Osteocyte (in vitro differentiated cells): ENCODE measurements at regions not wholly inside any gene's neighbourhood (a gene's known extent, or its start where the extent isn't known, plus 50 kb on each side); places are given as distances from the start of the nearest gene placed in this dataset.

ENCODE experiments used
- DNase-seq: peaks from one replicate; pipeline ENCODE4 v3.0.0; 2021; ENCODE audit warnings: mixed read lengths; ENCODE audit not compliant: unreplicated experiment; ENCODE audit errors: extremely low spot score
- H3K27ac Mint-ChIP-seq: one replicate; pipeline ENCODE4 v1.8.0; 2021; ENCODE audit warnings: mild to moderate bottlenecking, mixed read lengths; ENCODE audit not compliant: unreplicated experiment
- H3K27me3 Mint-ChIP-seq: one replicate; pipeline ENCODE4 v1.8.0; 2021; ENCODE audit warnings: mixed read lengths; ENCODE audit not compliant: unreplicated experiment
- H3K36me3 Mint-ChIP-seq: one replicate; pipeline ENCODE4 v1.8.0; 2021; ENCODE audit warnings: mixed read lengths; ENCODE audit not compliant: unreplicated experiment
- H3K4me1 Mint-ChIP-seq: one replicate; pipeline ENCODE4 v1.8.0; 2021; ENCODE audit warnings: mixed read lengths; ENCODE audit not compliant: unreplicated experiment
- H3K4me3 Mint-ChIP-seq: one replicate; pipeline ENCODE4 v1.8.0; 2021; ENCODE audit warnings: mild to moderate bottlenecking, moderate library complexity, mixed read lengths; ENCODE audit not compliant: unreplicated experiment
- H3K9me3 Mint-ChIP-seq: one replicate; pipeline ENCODE4 v1.8.0; 2021; ENCODE audit warnings: mixed read lengths; ENCODE audit not compliant: unreplicated experiment
- TF ChIP-seq, protein P1 (sequence below): fragments of 200-600 bp; sonication (generic); IDR thresholded peaks from 2 replicates; pipeline ENCODE4 v1.5.0; 2021; ENCODE audit warnings: antibody characterized with exemption, mild to moderate bottlenecking, moderate library complexity

DNA sequence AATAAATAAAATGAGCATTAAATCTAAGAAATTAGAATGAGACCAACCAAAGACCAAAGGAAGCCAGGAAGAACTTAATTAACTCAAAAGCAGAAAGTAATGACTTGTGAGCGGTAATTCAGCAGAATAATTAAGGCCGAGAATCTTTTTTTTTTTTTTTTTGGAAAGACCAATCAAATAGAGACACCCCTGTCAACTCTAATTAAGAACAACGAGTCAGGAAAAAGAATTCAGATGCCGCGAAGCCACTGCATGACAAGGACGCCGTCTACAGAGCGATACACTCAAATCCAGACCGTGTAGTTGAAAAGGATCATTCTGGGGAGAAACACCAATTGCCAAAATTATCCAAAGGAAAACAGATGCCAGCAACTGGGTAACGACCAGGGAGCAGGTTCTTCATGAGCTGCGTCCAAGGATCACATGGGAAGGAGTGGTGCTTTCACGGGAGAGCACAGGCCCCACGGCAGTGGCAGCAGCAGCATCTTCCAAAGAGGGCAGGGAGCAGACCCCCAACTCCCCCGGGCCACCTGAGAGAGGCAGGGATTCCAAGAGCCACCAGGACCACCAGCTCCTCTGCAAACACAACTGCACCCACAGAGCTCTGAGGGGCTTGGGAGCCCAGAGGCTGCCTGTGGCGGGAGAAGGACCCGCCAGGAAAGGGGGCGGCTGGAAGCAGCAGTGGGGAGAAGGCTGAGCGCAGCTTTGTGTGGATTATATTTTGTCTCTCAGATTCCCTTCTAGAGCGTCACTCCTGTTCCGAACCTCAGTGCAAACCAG lies 469.8 kb downstream of the BRD1 start:
- TF ChIP-seq, protein P1, sequence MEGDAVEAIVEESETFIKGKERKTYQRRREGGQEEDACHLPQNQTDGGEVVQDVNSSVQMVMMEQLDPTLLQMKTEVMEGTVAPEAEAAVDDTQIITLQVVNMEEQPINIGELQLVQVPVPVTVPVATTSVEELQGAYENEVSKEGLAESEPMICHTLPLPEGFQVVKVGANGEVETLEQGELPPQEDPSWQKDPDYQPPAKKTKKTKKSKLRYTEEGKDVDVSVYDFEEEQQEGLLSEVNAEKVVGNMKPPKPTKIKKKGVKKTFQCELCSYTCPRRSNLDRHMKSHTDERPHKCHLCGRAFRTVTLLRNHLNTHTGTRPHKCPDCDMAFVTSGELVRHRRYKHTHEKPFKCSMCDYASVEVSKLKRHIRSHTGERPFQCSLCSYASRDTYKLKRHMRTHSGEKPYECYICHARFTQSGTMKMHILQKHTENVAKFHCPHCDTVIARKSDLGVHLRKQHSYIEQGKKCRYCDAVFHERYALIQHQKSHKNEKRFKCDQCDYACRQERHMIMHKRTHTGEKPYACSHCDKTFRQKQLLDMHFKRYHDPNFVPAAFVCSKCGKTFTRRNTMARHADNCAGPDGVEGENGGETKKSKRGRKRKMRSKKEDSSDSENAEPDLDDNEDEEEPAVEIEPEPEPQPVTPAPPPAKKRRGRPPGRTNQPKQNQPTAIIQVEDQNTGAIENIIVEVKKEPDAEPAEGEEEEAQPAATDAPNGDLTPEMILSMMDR = no peak
- H3K9me3 Mint-ChIP-seq = no peaks in the 10 kb centered on the region
- DNase-seq = peak; percentile 62
- peaks cover 16% of the 10 kb centered on the region for H3K4me1 Mint-ChIP-seq
- no peaks in the 10 kb centered on the region for H3K27me3 Mint-ChIP-seq
- H3K36me3 Mint-ChIP-seq = no peaks in the 10 kb centered on the region
- H3K4me3 Mint-ChIP-seq = no peak overlapping the region
- H3K27ac Mint-ChIP-seq = no peak overlapping the region

DNA sequence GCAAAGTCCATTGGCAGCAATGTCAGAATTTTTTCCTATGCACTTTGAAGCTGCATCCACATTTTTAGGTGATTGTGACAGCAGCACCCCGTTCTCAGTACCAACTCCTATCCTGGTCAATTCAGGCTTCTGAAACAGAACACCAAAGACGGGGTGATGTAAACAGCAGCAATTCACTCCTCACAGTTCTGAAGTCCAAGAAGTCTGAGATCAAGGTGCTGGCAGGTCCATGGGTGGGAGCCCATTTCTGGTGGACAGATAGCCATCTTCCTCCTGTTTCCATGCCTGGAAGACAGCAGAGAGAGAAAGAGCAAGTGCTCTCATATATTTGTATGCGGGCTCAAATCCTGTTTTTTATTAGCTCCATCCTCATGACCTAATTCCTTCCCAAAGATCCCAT lies 471.2 kb downstream of the BRD1 start:
- Mint-ChIP-seq H3K27me3 (no peaks in the 10 kb centered on the region), H3K4me3 (no peak overlapping the region), H3K9me3 (no peaks in the 10 kb centered on the region), H3K4me1 (peaks cover 20% of the 10 kb centered on the region), H3K36me3 (no peaks in the 10 kb centered on the region), H3K27ac (no peak overlapping the region)
- DNase-seq = peak; percentile 54
- TF ChIP-seq, protein P1 = no peak

DNA sequence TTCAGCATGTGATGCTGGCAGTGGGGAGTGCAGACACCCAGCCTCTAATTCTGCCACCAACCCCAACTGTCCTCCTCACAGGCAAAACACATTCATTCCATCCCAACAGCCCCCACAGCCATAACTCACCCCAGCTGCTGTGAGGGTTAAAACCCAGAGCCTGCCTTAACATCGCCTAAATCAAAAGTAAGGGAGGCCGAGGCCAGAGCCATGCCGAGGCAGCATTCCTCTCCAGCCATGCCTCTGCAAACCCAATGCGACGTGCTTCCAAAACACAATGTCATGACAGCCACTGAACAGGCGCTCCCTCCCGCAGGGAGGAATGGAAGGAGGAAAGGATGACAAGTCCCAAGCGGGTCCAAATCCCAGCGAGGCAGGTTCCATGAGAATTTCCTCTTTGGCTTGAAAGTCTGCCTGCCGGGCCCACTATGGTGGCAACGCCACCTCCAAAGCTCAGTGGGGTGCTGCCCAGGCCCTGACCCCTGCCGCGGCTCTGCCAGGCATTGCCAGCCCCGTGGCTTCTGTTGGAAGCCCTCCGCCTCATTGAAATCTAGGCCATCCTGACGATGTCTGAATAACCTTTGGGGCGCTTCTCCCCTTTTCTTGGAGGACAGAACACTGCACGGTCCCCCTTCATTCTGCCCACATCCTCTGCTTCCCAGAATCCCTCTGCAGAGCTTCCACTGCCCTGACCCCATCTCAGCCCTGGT lies 472.3 kb downstream of the BRD1 start:
- peak; percentile 79 for DNase-seq
- H3K36me3 Mint-ChIP-seq = no peaks in the 10 kb centered on the region
- TF ChIP-seq, protein P1 = no peak
- H3K27ac Mint-ChIP-seq = peak overlapping the region; percentile 72
- H3K4me1 Mint-ChIP-seq = peaks cover 23% of the 10 kb centered on the region
- H3K27me3 Mint-ChIP-seq = no peaks in the 10 kb centered on the region
- no peak overlapping the region for H3K4me3 Mint-ChIP-seq
- no peaks in the 10 kb centered on the region for H3K9me3 Mint-ChIP-seq

DNA sequence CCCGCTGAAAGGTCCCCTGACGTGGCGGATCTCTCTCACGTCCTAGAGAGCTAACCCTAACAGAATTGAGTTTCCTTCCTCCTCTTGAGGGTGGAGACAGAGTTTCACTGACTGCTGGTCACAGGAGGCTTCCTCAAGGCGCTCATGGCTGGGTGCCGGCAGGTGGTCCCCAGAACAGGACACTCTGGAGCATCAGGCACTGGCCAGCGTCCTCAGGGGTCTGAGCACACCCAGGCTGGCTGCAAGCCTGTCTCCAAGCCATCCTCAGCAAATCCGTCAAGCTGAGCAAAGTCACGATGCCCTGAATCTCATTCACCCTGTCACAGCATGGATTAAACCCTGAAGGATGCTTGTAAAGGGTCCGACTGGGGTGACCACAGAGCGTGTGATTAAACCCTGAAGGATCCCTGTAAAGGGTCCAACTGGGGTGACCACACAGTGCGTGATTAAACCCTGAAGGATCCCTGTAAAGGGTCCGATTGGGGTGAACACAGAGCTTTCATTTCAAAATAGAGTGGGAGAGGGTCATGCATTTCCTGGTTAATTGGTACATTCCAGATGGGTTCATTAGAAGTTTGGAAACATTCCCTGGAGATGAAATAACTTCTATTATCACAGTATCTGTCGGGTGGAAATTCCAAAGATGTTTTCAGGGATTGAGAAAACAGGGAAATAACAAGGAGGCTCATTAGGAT lies 473.0 kb downstream of the BRD1 start:
- H3K27me3 Mint-ChIP-seq = no peaks in the 10 kb centered on the region
- H3K4me1 Mint-ChIP-seq = peaks cover 23% of the 10 kb centered on the region
- peak; percentile 66 for DNase-seq
- H3K4me3 Mint-ChIP-seq = no peak overlapping the region
- H3K9me3 Mint-ChIP-seq = no peaks in the 10 kb centered on the region
- TF ChIP-seq, protein P1 = no peak
- H3K36me3 Mint-ChIP-seq = no peaks in the 10 kb centered on the region
- peak overlapping the region; percentile 72 for H3K27ac Mint-ChIP-seq

DNA sequence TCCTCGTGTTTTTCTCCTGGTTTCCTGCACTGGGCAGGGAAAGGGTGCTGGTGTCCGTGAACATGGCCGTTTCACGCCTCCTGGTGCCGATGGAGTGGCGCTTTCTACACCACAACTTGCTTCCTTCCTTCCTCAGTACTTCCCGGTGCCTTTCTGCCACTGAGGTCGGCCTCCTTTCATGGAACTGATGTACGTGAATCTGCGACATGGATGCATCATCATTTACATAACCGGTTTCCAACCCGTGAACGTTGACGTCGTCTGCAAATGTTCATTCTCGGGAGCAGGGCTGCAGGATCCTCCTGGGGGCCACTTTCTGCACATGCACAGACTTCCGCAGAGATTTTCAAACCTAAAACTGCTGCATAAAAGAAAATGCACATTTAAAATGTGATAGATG lies 474.4 kb downstream of the BRD1 start:
- Mint-ChIP-seq H3K9me3 (no peaks in the 10 kb centered on the region), H3K4me1 (peaks cover 23% of the 10 kb centered on the region), H3K27me3 (no peaks in the 10 kb centered on the region), H3K36me3 (no peaks in the 10 kb centered on the region), H3K4me3 (no peak overlapping the region), H3K27ac (no peak overlapping the region)
- peak; percentile 66 for DNase-seq
- TF ChIP-seq, protein P1 = no peak
